Medulla oblongata (tissue), 1 donor: ENCODE measurements at regions not wholly inside any gene's neighbourhood (a gene's known extent, or its start where the extent isn't known, plus 50 kb on each side); places are given as distances from the start of the nearest gene placed in this dataset.

ENCODE experiments used
- DNase-seq: peaks from one replicate; pipeline ENCODE4 v3.0.0-alpha.2; 2015; ENCODE audit errors: extremely low spot score

DNA sequence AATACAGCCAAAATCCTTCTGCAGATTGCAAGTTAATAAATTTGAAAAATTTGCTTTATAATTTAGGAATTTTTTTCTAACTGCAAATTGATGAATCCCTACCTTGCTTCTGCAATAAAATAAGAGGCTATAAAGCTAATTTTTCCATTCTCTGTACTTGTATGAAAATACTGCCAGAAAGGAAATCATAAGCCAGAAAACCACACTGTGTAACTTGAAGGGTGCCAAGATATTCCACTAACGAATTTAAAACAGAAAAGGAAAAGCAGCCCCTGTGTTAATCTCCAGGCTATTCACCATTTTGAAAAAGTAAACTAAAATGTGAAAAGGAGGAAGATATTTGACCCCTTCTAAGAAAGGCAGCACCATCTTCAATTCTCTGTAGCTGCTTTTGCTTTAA is 557.9 kb upstream of the ZNF385D start:
- DNase-seq, result no peak

DNA sequence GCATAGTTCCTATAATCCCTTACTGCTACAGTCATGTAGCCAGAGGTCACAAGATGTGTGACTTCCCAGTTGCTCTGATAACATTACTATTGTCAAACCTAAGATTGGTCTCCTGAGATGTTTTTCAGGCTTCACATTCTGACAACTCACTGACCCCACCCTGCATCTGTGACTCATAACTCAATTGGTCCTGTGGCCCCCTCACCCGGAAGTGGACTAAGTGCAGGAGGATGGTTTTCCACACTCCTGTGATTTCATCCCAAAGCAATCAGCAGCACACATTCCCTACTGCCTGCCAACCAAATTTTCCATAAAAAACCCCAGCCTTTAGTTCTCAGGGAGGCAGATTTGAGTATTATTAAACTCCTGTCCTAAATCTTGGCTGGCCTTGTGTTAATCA is 564.9 kb upstream of the ZNF385D start:
- DNase-seq, result no peak

DNA sequence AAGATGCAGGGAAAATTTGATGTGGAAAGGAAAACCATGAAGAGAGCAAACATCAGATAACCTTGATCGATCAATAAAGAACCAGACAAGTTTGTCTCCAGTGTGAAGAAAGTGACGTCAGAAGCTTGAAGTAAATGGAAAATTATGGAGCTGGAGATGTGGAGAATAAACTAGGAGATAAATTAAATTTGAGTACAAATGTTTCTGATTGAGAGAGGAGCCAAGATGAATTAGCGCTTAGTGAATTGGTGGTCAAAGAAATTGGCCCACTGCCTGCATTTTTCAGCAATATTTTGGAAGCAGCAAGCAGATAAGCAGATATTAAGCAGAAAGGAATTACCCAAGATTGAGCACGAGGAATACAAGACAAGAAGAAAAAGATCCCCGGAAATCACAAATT is 567.3 kb upstream of the ZNF385D start:
- no peak for DNase-seq

DNA sequence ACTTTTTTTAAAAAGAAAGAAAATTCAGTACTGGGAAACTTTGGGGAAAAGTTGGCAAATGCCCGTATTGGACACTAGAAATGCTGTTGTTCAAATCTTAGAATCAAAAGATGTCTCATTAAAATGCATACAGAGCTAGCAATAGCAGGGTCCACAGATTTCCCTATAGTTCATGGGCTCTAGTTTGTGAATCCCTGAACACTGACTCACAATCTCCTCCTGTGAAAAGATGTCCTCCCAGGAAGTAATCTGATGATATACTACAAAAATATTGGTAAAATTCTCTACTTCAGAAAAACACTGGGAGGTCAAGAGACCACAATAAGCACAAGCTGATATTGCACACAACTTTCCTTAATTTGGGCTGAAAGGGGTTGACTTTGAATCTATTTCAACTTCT is 568.4 kb upstream of the ZNF385D start:
- no peak for DNase-seq

DNA sequence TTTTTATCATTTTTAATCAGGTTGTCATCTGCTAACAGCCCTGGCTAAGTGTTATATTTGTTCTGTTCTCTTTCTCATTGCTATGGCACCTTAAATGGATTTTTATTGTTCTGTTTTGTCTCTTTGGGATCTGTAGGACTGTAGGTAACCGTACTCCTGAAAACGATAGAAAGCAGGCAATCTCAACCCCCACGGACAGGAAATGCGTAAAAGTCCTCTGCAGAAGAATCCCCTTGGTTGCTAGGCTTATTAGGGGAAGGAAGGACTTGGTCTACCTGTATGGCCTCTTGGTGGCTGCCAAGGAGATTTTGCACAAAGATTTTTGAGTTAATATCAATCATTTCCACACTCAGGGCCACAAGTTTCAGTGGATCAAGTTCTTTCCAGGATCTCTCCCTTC is 571.9 kb upstream of the ZNF385D start:
- no peak for DNase-seq

DNA sequence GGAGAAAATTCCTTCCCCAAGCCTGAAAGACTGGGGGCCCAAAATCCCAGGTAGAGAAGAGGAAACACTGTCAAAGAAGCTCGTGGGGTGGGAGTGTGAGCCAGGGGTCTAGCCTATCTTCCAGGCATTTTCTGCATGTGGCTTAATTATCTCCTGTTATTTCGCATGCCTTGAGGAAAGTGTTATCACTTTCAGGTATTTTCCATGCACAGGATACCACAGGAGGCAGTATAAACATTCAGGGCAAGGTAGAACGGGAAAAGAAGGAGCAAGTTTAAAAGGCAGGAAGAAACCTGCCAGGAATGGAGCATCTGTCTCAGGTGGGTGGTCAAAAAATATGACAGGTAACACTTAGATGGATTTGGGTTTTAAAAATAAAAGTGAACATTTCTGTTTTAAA is 575.3 kb upstream of the ZNF385D start:
- no peak for DNase-seq

DNA sequence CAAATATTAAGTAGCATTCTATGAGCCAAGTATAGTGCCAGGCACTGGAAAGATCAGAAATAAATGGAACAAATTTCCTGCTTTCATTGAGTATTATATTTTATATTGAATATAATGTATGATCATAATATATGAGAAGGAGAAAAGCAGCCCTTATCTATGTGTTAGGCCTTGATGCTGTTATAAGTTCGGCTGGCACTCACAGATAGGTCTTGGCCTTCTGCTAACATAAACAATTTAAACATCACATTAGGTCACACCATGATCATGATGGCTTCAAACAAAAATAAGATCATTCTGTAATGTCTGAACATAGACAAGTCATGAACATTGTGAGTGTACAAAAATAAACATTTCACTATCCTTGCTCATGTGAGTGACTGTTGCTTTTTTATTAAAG is 584.0 kb upstream of the ZNF385D start:
- DNase-seq, result no peak

DNA sequence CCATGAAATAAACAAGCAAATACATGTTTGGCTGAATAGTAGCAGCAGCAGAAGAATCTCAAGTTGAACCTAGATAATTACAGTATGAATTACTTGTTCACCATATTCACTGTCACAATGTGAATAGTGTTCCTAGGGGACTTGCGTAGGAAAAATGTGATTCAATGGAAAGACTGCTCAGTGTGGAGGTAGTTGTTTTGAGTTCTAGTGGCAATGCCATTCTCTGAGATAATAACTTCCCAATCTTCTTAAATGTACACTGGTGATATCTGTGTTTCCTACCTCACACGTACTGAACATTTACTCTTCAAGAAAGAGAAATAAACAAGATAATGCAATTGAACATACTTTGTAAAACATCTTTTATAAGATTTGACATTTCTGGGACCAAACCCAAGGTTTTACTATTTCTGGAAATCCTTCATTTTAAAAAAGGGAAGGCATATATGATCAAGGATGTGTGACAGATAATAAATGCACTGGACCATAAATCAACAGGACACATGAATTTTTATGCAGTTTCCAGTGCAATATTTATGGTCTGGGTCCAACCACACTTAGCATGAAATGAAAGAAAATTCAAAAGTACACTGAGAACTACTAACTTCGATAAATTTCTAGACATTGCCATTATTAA is 598.3 kb upstream of the ZNF385D start:
- no peak for DNase-seq

DNA sequence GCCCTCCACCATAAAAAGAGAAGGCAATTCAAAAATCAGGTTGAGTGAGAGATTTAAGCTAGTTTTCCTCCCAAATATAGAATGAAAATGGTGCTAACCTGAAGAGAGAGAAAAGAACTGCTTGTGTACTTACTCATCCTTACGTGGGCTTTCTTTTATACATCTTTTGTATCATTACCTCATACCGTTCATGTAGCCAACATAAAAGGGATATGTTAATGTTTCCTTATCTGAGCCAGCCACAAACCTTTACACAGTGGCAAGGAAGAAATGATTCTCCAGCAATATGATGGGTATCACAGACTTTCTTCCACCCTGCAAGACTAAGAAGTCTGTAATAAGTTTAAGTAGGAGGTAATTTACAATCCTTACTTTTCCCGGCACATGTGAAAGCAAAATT is 600.8 kb upstream of the ZNF385D start:
- no peak for DNase-seq

DNA sequence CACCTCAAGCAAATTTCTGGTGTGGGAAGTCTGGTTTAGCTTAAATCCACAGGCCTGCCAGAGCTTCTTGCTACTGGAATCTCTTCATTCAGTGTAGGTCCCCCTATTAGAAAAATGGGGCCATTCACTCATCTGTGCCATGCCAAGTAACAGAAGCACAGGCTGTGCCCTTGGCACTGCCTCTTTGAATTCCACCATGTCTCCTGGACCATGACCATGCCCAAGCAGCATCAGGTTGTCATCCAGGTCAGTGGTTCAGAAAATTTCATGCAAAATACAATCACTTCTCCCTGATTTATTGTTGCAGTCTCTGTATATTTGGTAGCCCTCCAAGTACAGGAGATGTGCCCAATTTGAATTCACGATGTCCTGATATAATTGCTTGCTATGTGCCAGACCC is 602.1 kb upstream of the ZNF385D start:
- no peak for DNase-seq

DNA sequence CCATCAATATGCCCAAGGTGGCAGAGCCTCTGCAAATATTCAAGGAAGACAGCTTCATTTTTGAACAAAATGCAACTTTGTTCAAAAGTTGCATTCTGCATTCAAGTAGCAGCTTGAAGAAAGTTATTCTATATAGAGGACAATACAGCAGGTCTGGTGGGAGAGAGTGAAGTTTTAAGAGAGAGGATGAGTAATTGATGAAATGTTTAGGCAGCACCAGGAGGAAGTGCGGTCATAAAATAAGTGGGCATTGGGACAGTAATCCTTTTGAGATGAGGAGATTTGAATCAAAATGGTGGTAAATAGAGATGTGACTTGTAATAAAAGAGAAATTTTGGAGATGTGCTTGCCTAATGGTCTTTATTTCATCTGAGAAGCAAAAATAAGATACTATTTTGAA is 607.3 kb upstream of the ZNF385D start:
- no peak for DNase-seq

DNA sequence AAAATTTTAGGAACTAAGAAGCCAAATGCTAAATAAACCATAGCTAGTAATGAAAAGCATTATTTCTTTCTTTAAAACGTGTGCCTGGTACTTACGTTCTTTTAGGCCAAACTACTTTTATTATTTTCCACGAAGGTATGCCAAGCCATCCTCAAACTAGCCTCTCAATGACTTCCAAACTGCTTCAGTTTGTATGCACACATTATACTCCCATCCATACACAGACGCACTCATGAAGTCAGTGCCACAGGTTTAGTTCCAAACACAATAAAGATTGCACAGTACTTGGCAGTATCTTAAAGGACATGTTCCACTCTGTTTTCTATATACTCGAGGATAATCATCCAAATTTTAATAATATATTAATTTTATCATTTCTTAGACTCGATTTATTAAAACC is 609.2 kb upstream of the ZNF385D start:
- no peak for DNase-seq

DNA sequence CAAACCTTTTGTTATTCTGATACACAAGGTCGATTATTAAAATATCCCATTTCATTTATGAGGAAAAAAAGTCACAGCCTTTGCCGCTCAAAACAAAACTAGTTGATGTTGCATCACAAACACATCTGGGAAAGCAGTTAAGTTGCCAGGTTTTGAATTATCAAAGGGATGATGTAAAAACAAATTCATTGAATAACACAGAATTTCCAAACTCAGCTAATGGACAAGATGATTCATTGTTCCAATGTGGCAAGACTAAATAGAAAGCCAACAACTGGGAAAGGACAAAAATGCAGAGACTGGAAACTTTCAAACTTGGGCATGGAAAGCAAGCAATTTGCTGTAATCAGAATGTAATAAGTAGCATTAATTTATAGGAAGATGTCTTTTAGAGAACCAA is 610.0 kb upstream of the ZNF385D start:
- DNase-seq, result no peak

DNA sequence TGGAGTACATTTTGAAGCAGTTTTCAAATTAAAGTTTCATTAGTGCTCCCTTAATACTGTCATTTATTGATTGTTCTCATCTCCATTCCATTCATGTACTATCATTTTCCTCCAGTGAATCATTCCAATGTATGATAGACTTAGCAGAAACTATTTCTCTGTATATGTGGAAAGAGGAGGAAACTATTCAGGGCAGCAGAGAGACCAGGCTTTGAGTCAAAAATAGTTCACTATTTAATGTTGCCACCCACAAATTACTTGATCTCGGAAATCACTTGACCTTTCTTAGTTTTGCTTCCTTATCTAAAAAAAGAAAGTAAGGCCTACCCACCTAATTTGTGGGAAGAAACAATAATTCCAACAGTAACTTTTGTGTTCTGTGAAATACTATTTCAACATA is 610.5 kb upstream of the ZNF385D start:
- DNase-seq, result no peak

DNA sequence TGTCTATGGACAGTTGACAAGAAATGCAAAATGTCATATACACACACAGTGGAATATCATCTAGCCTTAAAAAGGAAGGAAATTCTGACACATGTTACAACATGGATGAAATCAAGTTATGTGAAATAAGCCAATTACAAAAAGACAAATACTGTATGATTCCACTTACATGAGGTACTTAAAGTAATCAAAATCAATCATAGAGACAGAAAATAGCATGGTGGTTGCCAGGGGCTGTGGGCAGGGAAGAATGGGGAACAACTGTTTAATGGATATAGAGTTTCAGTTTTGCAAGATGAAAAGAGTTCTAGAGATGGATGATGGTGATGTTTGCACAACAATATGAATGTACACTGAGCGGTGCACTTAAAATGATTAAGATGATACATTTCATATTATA is 613.8 kb upstream of the ZNF385D start:
- no peak for DNase-seq

DNA sequence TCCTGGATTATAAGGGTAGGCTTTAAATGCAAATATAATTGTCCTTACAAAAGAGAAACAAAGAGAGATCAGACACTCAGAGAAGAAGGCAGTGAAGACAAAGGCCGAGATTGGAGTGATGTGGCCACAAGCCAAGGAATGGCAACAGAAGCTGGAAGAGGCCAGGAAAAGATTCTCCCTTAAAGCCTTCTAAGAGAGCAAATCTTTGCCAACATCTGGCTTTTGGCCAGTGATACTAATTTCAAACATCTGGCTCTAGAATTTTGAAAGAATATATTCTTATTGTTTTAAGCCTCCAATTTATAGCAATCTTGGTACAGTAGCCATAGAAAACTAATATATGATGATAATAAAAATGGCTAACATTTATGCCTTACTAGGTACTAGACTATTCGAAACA is 615.8 kb upstream of the ZNF385D start:
- no peak for DNase-seq

DNA sequence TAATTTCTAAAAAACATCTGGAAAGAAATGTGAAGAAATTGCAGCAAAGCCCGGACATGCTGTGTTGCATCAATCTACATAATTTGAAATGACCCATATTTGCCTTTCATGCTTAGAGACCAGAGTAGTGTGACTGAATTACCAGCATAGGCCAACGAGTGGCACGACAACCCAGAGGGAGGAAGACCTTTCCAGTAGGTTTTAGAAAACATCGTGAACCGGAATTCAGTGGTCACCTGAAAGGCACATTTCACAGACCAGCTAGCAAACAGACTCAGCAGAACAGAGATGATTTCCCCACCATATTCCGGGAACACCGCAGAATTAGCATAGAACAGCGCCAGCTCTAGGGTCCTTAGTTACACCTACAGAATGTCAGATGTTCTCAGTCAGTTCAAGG is 620.0 kb upstream of the ZNF385D start:
- DNase-seq, result no peak

DNA sequence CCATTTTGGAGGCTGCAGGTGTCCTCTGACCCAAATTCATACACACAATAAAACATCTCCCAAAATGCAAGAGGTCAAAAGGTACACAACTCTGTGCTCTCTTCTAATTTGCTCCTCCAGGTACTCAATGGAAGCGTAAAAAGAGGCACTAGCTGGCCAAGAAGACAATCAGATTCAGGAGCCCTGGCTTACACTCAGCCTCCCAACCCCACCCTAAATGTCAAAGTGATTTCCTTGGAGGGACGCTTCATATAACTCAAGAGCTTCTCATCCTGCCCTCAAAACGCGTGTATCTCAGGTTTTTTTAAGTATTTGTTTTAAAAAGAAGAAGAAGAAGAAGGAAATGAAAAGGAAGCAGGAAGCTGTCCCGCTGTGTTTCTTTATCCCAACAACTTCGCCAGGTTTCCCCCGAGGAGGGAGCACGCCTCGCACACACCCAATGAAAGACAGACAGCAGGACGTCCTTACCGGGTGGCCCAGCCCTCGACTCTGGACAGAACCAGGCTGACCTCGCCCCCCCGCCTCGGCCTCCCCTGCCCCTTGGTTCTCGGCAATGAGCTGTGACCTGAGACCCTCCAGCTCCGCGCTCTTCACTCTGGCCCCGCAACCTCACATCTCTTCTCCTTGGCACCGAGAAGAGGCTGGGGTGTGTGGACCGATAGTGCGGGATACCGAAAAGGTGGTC is 620.7 kb upstream of the ZNF385D start:
- DNase-seq, result no peak

DNA sequence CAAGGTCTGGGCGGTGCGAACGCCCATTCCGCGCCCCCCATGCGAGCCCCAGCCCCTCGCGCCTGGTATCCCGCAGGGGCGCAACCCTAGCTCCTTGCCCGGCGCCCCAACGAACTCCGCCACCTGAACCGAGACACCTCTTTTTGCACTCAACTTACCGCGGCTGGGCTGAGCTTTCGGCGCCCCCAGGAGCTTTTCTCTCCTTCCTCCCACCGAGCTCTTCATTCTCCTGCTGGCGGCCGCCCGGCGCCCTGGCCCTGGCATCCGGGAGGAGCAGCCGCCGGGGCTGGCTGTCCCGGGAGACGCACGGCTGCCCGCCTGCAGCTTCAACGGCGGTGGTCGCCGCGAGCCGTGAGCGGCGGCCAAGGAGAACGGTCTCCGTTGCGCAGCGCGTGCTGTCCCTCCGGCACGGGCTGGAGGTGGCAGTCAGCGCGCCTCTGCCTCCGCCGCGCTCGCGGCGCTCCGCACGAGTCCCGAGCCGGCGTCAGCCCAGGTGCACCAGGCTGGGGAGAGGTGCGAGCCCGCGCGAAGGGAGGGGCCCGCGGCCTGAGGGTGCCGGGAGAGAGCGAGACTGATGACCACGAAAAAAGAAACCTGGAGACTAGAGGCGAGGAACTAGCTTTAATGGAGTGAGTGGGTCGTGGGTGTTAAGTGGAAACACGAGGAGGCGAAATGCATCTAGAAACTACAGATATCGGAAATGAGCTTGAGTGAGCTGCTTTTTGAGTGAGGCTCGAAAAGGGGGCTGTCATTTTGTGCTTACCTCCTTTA is 621.5 kb upstream of the ZNF385D start:
- no peak for DNase-seq

DNA sequence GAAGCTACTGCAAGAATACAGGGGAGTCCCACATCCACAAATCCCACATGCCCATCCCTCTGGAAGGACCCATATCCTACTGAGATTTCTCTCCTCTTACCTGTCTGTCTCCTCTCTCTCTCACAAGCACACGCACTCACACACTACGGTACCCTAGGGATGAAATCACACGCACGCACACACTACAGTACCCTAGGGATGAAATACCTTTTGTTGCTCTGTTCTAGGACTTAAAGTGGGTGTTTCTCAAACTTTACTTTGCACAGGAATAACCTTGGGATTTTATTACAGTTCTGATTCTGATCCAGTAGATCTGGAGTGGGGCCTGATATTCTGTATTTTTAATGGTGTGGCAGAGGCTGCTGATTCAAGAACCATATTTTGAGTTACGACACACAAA is 622.2 kb upstream of the ZNF385D start:
- no peak for DNase-seq

DNA sequence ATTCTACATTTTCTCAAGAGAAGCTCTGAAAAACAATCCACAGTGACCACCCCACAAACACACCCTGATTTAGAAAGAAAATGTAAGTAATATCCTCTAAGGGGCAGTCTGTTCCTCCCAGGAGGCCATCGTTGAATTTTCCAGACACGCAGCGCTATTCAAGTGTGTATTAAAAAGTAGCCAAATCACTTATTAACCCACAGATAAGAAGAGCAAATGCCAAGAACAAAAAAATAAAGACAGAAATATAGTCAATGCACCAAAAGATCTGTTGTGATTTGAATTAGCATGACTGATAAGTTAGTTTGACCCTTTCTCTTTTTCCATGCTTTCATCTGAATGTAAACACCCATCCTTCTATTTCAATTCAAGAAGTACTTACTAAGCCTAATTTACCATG is 622.8 kb upstream of the ZNF385D start:
- no peak for DNase-seq

DNA sequence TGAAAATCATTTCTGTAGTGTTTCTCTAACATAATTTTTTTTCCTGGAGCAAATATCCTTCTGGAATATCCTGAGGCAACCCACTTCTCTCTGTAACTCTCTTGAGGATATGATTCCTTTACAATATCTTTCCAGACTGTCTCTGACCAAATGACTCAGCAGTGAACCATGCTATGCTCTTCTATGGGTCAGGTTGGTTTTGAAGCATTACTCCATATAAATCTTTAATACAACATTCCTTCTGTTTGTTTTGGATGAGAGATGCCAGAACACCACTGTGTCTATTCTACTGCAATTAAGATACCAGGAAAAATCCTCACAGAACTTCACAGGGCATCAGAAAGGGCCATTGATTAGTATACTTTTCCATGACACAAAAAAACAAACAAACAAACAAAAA is 626.4 kb upstream of the ZNF385D start:
- no peak for DNase-seq

DNA sequence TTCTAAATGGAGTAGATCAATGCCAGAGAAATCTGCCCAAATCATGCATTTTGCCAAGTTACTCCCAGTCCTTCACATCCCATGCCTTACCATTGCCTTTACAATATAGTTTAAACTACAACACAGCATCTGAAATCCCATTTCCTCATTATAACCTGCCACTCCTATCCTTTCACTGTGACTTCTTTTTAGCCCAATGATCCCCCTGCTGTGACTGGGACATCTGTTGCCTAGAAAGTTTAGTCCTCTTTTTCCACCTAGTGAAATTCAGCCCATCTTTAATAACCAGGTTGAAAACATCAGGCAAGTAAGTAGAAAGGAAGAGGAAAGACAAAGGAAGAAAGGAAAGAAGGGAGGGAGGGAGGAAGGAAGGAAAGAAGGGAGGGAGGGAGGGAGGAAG is 627.9 kb upstream of the ZNF385D start:
- DNase-seq, result no peak
